Left cardiac atrium (tissue), 4 donors: ENCODE measurements at regions not wholly inside any gene's neighbourhood (a gene's known extent, or its start where the extent isn't known, plus 50 kb on each side); places are given as distances from the start of the nearest gene placed in this dataset.

Experiments used
- ATAC-seq, 2 donors: fragments of 200-7000 bp; cut with Tn5 transposase; one replicate each; pipeline ENCODE4 v1.9.1; 2020; ENCODE audit warnings: mild to moderate bottlenecking in 2 of 2, moderate library complexity in 2 of 2
- DNase-seq: peaks from one replicate; pipeline ENCODE4 v3.0.0-alpha.2; 2020
- intact Hi-C, 2 donors: fragments of 100-400 bp; cut with DNase I; formaldehyde crosslinking; loops; one replicate each; pipeline versions ENCODE4 v1.14.1 to v1.15.1; 2022 to 2023
- donor health status: DM: no; HTN: yes; CAD: no.
- donor health status: DM: no; HTN: yes; CAD: no; lungs with severe emphysema.
- donor health status: DM: yes; HTN: yes; CAD: no.
- donor health status: Dilated cardiomyopathy.

DNA sequence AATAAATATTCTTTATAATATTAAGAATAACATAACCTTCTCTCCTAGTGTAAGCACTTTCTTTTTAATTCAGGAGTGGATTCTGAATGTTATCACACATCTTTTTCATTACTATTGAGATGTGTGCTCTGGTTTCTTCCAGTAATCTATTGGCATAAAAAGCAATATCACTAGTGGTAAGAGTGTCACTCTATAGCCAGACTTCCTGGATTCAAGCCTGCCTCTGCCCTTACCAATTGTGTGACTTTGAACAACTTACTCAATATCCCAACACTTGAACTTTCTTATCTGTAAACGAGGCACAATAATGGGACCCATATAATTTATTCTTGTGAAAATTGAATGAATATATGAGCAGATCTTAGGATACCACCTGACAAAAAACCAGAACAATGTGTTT lies 71.0 kb downstream of the SEM1 start:
- DNase-seq (no peak), ATAC-seq (no peak)
- intact Hi-C loops, result no loop called here

DNA sequence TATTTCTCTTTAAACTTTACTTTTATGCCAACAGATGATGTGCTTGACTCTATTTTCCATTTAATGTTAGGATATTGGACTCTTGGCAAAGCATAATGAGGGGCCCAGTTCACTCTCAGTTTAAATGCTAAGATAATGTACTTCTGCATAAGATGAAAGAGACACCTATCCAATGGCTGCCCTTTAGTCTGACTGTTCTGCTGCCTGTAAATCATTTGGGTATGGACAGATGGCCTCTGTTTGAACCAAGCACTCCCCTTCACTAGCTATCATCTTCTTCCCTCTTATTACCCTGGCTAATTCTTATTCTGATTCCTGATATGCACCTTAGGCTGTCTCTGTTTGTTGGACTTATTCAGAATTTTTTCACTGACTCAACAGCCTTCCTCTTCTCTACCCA lies 72.1 kb downstream of the SEM1 start:
- intact Hi-C loops, result no loop called here
- DNase-seq (no peak), ATAC-seq (no peak)

DNA sequence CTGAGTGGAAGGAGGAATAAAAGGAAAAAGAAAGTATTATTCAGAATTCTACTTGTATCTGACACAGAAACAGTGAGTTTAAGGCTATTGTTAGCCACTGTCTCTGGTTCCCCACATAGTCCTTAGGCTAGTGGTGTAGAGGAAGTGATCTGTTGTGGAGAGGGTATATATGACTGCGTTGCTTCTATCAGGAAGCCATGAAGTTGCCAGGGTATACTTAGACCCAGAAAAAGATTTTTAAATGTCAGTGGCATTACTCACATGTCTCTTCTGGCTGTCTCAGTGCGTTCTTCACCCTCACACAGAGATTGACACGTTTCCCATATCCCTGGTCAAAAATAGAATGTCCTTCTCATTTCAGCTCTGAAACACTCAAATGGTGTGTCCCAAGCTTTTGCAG lies 72.7 kb downstream of the SEM1 start:
- intact Hi-C loops, result no loop called here
- no peak for DNase-seq
- peak; percentile 87 to 88 for ATAC-seq

DNA sequence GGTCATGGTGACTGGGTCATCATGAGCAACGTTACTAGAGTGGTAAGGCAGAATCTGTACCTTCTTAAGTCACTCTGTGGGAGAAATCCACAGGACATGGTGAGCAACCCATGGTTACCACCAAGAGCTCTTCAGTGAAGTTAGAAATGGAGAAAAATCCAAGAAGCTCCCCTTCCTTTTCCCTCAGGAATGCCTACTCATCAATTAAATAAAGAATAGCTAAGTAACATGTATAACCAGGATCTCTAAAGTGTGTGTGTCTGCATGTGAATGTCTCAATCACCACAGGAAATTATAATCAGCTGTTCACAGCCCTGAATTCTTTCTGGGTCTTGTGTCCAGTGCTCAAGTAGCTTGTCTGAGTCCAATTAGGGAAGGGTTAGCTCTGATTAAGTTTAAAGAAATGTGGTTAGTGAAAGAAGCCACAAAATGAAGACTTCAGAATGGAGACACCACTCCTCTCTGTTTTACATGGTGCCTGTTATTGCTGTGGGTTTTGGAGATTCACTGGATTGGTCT lies 73.2 kb downstream of the SEM1 start:
- ATAC-seq (no peak), DNase-seq (no peak)
- intact Hi-C loops, result no loop called here

DNA sequence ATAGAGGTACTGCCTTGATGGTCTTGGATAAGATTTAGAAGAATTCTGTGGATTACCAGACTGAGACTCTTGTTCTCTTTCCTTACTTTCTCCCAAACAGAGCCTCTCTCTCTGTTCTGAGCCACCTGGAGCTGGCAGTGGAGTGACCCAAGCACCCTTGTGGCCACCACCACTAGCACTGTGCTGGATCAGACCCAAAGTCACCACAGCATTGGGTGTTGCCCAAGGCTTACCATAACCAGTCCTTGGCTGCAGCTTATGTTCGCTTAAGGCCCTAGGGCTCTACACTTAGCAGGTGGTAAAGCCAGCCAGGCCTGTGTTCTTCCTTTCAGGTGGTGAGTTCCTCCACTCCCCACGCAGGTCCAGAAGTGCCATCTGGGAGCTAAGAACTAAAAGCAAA lies 79.8 kb downstream of the SEM1 start:
- intact Hi-C loops, result no loop called here
- no peak for ATAC-seq

DNA sequence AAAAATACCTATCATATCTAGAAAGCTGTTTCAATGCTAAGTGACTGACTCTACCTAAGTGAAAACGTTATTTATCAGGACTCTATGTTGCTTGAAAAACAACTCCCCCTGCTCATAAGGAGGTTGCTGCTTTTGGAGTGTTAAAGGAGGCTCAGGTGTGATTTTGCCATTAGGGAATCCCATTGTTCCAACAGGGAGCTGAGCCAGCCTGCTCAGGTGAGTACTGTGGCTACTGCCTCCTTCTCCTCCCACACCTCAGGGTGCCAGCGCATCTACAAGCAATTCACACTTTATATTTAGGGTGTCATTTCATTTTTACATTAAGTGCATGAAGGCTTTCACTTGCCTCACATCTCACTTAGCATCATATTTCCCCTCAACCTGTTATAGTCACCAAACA lies 84.7 kb downstream of the SEM1 start:
- intact Hi-C loops, result no loop called here
- ATAC-seq, result no peak
- DNase-seq, result no peak

More for the DNA sequence above, 79.8 kb downstream of the SEM1 start:
- no peak for DNase-seq

DNA sequence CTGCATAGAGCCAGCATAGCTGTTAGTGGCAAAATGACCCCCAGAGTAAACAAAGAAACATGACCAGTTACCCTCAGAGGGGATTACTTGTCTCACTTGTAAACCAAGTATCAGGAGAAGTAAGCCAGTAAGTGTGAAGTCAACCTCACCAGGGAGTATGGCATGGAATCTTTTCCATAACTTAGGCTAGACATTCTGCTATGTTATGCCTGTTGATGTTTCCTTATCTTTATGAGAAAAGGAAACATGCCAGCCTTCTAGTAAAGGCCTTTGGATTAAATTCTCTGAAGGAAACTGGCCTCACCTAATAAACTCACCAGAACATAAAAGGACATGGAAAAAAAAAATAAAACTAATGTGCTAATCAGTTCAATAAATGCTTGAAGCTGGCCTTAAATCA lies 87.7 kb downstream of the SEM1 start:
- intact Hi-C loops, result no loop called here
- DNase-seq (no peak), ATAC-seq (no peak)

DNA sequence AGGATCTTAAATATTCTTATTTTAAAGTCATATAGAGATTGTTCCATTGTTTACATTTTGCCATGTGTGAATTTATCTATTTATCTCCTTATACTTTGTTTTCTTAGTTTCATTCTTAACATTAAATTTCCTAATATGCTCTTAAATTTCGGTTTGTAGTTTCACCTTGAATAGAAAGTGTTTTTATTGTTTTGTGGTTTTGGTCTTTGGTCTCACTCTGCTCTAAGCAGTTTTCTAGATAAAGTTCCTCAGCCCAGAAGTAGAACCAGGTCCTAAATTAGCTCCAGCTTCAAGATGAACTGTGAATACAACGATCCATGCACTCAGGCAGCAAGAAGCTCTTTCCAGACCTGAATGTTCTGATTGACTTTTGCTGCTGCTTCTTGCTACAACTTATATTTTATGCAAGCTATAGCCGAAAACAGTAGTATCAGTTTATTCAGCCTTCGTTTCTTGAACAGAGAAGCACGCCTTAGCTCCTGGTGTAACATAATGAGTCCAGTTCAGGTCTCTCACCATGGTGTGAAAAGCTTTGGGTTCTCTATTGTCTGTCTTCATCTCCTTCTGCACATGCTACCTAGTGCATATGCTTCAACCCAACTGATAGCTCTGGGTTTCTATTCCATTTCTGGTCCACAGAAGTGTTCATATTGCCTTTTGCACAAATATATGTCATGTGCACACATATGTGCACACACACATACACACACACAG lies 95.3 kb downstream of the SEM1 start:
- no peak for ATAC-seq

DNA sequence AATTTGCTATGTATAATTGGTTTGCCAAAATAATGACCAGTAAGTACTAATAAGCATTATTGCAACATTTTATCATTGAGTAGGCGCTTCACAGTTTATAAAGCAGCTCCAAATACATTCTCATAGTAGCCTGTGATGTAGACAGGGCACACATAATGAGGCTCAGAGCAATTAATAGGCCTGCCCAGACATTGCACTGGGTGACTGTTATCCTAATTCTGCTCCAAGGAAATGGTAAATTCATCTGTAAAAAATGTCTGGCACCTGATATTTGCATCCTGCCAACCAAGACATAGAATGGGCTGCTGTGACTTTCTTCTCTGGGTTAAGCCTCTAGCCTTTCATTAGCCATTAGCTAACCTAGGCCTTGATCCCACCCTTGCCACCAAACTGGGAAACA lies 97.6 kb downstream of the SEM1 start:
- DNase-seq, result no peak
- no peak for ATAC-seq
- intact Hi-C loops, result no loop called here

More for the DNA sequence above, 95.3 kb downstream of the SEM1 start:
- no peak for DNase-seq
- intact Hi-C loops, result no loop called here

DNA sequence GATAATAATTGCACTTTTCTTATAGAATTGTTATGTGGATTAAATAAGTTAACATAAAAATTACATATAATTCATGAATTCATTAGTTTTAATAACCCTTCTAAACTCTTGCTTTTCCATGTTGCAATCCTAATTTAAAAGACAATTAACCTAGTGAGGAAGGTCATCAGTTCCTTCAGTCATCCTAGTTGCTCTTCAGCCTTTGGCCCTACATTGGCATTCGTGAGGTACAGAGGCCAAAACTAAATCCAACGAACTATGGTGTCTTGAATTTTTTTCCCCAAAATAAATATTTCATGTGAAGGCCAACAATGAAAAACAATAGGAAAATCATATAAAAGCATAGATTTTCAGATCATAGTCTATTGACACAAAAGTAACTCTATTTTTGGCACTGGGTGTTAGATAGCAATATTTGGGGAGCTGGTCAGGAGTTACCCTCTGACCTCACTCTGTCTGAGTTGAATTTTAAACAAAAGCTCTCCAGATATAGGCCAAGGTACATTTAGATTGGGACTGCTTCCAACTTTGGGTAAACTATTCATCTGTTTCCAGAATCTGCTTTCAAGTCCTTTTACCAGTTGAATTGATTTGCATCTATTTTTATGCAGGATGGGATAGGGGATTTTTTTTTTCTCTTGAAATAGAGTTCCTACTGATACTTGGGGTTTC lies 104.5 kb downstream of the SEM1 start:
- no peak for DNase-seq
- intact Hi-C loops, result no loop called here
- no peak for ATAC-seq

DNA sequence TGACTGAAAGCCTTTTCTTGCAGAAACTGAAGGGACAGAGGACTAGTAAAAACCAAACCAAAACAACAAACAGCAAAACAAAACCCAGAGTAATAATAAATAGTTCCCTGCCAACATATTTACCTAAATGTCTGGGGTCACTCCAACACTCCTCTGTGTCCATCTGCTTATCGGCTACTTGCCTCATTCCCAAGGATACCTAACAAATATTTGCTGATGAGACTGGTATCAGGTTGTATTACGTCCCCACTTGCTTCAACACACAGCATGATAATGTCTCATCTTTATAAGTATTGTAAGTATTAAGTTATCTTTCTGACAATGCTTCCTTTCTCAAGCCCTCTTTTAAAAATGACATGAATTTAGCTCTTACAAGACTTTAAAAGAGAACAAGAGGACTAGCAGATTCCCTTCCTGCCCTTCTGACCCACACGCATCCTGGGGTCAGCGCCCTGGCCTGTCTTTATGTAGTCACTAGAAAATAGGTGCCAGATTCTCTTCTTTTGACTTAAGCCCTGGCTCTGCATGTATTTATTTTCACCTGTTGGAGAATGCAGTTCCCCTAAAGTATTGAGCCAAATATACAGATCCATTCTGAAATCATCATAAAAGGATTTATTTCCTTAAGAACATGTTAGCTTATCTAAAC lies 110.2 kb downstream of the SEM1 start:
- ATAC-seq (no peak), DNase-seq (no peak)
- intact Hi-C loops, result no loop called here

DNA sequence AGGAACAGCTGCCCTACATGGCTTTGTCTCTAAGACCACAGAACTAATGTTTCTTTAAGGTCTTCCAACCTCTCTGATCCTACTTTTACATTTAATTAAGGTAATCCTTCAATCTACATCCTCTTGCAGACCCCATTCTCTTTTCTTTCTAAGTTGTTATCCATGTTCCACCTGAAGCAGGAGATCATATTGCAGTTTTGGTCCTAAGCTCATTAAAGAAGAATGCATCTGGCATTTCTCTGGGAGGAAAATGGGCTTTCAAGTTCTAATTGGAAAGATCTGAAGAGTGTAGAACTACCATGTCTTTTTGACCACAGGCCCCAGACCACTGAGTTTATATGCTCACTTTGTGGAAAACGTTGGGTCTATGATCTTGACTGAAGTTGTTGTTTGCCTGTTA lies 111.2 kb downstream of the SEM1 start:
- intact Hi-C loops, result no loop called here
- no peak for ATAC-seq
- no peak for DNase-seq

DNA sequence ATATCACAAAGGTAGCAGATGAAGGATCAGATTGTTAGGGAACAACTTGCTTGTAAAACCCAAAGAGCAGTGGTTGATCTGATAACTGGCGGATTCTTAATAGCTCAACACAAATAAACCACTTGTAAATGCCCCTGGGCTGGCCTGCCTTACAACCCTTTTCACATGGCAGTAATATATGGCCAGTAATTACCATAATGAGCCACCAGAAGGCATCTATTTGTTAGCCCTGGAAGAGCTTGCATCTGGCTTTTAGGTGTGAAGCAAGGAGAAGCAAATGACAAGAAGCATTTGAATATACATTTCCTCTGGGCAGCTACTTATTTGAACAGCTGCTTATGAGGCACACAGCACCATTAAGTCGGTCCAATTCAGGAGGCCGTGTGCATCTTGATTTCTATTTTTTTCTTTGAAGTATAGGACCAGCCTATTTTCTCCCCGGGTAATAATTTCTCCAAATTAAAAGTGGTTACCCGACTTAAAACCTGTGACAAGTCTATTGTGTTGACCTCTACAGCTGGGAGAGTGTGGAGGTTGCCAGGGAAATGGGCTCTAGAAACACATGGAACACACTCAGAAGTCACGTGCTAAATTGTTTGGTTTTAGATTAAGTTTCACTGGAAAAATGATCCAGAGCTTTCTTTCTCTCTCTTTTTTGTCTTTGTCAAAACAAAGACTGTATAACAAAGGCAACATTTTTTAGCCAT lies 113.4 kb downstream of the SEM1 start:
- no peak for ATAC-seq
- intact Hi-C loops, result no loop called here
- no peak for DNase-seq

DNA sequence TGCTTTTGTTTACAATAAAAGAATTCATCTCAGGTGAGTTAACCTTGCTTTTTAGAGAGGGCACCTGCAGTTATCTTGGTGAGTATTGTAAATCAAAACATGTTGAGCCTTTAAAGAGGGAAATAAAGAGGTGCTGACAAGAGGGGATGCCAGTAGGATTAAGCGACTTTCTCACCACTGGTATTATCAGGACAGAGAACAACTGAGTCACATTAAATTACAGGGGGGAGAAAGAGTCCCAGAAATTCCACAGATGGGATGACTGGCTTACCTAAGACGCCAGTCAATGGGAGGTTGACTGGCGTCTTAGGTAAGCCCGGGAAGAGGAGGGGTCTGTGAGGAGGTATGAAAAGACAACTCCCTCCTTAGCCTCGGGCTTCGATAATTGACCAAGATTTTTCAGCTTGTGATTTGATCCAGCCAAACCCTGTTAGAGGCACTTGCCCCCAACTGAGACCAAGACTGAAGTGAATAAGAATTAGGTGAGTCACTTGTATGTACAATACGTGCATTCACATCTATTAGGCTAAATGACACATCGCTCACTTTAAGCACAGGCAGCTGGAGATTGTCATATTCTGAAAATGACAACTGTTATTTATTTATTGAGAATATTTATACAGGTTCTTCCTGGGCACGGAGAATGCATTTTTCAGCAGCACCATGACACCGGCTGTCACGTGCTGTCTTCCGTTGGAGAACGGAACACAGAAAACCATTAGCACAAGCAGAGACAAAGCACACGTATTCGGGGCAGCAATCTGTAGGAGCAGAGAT lies 117.6 kb downstream of the SEM1 start:
- intact Hi-C loops, result no loop called here
- no peak for DNase-seq
- no peak for ATAC-seq

DNA sequence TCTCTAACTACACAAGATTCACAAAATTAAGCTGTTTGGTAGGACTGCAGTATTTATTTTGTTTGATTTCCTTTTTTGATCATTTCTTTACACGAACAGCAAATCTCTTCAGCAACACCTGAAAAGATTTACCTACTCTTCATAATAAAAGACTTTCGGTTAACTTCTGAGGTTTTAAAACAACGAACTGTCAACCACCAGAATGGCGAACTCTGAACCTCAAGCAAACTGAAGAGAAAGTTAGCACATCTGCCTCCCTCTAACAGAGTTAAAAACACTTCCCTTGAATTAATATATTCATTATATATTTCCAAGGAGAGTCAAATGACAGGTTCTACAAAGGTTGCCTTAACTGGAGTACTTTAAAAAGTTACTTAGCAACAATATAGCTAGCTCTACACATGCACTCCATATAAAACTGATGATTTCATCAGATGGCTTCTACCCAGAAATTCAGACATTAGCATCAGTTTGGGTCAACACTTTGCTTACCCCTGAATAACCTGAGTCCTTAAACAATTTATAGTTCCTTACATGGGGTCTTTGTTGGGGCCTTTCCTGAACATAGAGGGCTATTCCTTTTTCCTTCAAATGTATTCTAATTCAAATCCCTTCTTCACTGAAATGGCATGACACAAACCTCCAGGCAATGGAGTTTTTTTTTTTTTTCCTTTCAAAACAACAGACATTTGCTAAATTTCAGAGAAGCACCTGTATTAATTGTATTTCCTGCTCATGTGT lies 118.3 kb downstream of the SEM1 start:
- intact Hi-C loops, result no loop called here
- DNase-seq, result no peak
- ATAC-seq, result no peak

DNA sequence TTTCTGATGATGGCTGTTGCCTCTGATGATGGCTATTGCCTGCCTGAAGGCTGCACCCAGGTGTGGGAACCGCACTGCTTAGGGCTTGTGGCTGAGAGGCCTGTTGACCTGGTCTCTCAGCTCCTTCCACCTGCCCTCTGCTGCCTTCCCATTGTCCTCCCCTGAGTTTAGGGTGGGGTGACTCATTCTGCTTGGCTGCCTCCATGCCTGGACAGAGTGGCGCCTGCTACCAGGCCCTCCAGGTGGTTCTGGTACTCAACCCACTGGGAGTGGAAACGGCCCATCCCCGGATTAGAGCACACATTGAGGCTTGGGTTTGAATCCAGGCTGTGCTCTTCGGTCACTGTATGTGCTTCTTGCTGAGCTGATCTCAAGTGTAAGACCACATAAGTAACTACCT lies 120.6 kb downstream of the SEM1 start:
- intact Hi-C loops, result no loop called here
- ATAC-seq (no peak), DNase-seq (no peak)

DNA sequence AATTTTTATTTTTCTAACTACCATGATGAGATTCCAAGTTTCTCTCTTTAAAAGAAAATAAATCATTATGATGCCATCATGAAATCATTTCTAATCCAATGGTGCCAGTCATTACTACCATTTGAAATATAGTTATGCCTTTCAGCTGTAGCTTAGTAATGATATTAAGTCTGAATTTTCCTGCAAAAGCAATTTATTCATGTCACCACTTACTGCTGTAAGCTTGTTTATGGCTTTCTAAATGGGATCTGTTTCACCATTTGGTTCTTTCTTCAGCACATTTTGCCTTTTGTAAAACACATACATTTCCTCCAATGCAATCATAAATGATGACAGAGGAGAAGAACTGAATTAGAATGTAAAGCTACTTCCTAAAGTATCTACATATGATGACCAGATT lies 130.5 kb downstream of the SEM1 start:
- DNase-seq (no peak), ATAC-seq (no peak)
- intact Hi-C loops, result no loop called here

DNA sequence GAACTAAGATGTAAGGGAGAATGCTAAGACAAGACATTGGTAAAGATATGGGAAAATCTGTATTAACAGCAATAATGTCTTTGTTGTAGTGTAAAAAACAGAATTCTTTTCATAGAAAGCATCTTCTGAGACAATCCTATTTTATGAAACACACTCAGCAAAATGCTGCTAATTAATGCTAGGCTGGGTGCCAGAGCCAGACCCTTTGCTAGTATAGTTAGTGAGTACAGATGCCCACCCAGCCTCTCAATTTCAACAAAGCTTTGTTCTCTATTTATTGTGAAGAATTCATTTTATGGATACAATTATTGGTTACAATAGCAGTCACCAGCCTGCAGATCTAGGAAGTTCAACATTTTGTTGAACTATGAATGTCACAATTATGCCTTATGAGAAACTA lies 131.0 kb downstream of the SEM1 start:
- no peak for DNase-seq
- intact Hi-C loops, result no loop called here
- no peak for ATAC-seq

DNA sequence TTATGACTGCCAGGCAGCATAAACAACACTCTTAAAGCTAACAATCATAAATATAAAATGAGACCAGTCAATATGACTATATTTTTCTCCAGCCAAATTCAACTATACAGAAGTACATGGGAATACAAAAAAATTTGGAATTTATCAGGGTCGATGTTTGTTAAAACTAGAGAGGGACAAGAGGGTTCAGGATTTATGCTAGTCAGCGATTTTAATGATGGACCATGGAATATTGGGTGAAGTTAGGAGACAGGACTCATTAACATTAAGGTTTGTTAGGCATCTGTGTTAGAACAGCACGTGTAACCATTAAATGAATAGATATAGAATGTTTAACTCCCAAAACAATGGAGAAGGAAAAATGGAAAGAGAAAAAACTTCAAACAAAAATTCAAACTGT lies 146.2 kb downstream of the SEM1 start:
- DNase-seq (no peak), ATAC-seq (no peak)
- intact Hi-C loops, result no loop called here
